ENCODE measurements at regions not wholly inside any gene's neighbourhood (a gene's known extent, or its start where the extent isn't known, plus 50 kb on each side); places are given as distances from the start of the nearest gene placed in this dataset.

GRCh38 chr14:36067428-36068187, 108.9 kb downstream of the PTCSC3 start:
- no TSS peak for BruUV-seq (replicated peaks)
- Histone ChIP-seq H4K20me1 (replicated peaks; ENCODE audit: control insufficient read depth, insufficient read depth, low read length) (no peaks in the 10 kb centered on the region; the same call in 1 of the 2 replicates), H2AFZ (ENCODE audit: low read depth, low read length) (no peak overlapping the region), H3K4me2 (ENCODE audit: insufficient read depth, low read length) (no peak overlapping the region), H3K4me3 (no peak overlapping the region), H3K9me1 (ENCODE audit: control insufficient read depth, insufficient read depth, low read length) (no peaks in the 10 kb centered on the region), H3K27me3 (ENCODE audit: control insufficient read depth in 2 of 2, insufficient read depth in 2 of 2, low read length in 2 of 2) (no peaks in the 10 kb centered on the region), H3K9ac (ENCODE audit: insufficient read depth in 1 of 2, low read depth in 2 of 2, low read length in 2 of 2) (no peak overlapping the region), H3K4me1 (replicated peaks in 1 of 2; ENCODE audit: control insufficient read depth in 2 of 2, insufficient read depth in 2 of 2, low read length in 2 of 2) (no peaks in the 10 kb centered on the region), H3K9me3 (replicated peaks; ENCODE audit: control insufficient read depth, insufficient read depth, low read depth, low read length) (no peaks in the 10 kb centered on the region), H3K27ac (ENCODE audit: extremely low read depth, low read depth, low read length) (no peak overlapping the region), H3K79me2 (ENCODE audit: control insufficient read depth, insufficient read depth, low read length) (no peaks in the 10 kb centered on the region), H3K36me3 (ENCODE audit: control insufficient read depth, insufficient read depth, low read length) (no peaks in the 10 kb centered on the region)
- FAIRE-seq: no peak
- 0% methylated on average over 3 of the region's 4 CpGs for WGBS (ENCODE audit: insufficient coverage, low coverage, missing lambda C conversion rate)
- POLR2A ChIA-PET: no interaction called here
- in situ Hi-C loops (cut with MboI) (no loop called here), intact Hi-C loops (cut with micrococcal nuclease) (loop anchor here (2.0 to 5.0 kb wide), 2 partner anchors 189 to 305 kb away; no protein-coding TSS in a partner anchor)
- ATAC-seq: no peak
- CTCF ChIA-PET (ENCODE audit: low intra/inter-chr PET ratio): no interaction called here
- TF ChIP-seq ZNF175 (CRISPR knock-in tag; IDR thresholded peaks at IDR 0.05; ENCODE audit: low read depth) (no peak), RFX1 (IDR thresholded peaks at IDR 0.05) (peak; percentile 51), NONO (IDR thresholded peaks at IDR 0.05; ENCODE audit: low read depth in 2 of 2, low read length in 1 of 2) (no peak), ZNF77 (CRISPR knock-in tag; IDR thresholded peaks at IDR 0.05) (no peak)
- DNase-seq (ENCODE audit: extremely low read depth in 1 of 4, low spot score in 3 of 4): no peak

- Histone ChIP-seq H3K9me3 (replicated peaks; ENCODE audit: control insufficient read depth, insufficient read depth, low read depth, low read length) (no peaks in the 10 kb centered on the region), H2AFZ (ENCODE audit: low read depth, low read length) (no peak overlapping the region), H3K9me1 (ENCODE audit: control insufficient read depth, insufficient read depth, low read length) (no peaks in the 10 kb centered on the region), H3K4me2 (ENCODE audit: insufficient read depth, low read length) (no peak overlapping the region), H3K79me2 (ENCODE audit: control insufficient read depth, insufficient read depth, low read length) (no peaks in the 10 kb centered on the region), H3K36me3 (ENCODE audit: control insufficient read depth, insufficient read depth, low read length) (no peaks in the 10 kb centered on the region), H3K9ac (ENCODE audit: insufficient read depth in 1 of 2, low read depth in 2 of 2, low read length in 2 of 2) (no peak overlapping the region), H3K4me1 (replicated peaks in 1 of 2; ENCODE audit: control insufficient read depth in 2 of 2, insufficient read depth in 2 of 2, low read length in 2 of 2) (no peaks in the 10 kb centered on the region), H3K27me3 (ENCODE audit: control insufficient read depth in 2 of 2, insufficient read depth in 2 of 2, low read length in 2 of 2) (no peaks in the 10 kb centered on the region), H4K20me1 (replicated peaks; ENCODE audit: control insufficient read depth, insufficient read depth, low read length) (no peaks in the 10 kb centered on the region; the same call in 1 of the 2 replicates), H3K4me3 (no peak overlapping the region), H3K27ac (ENCODE audit: extremely low read depth, low read depth, low read length) (no peak overlapping the region)
- ATAC-seq: no peak
- ChIA-PET POLR2A (interaction anchor here (1.0 kb wide), 1 partner anchor 447 kb away, joined by 3 read pairs; no protein-coding TSS in a partner anchor), CTCF (ENCODE audit: low intra/inter-chr PET ratio) (no interaction called here)
- no peak for DNase-seq (ENCODE audit: extremely low read depth in 1 of 4, low spot score in 3 of 4)
- BruUV-seq (replicated peaks): no TSS peak
- intact Hi-C loops (cut with micrococcal nuclease): loop anchor here (5.0 kb wide), 1 partner anchor 306 kb away; no protein-coding TSS in a partner anchor
- WGBS (ENCODE audit: insufficient coverage, low coverage, missing lambda C conversion rate): 0% methylated on average over 4 of the region's 4 CpGs
- in situ Hi-C loops (cut with MboI): no loop called here
- FAIRE-seq: no peak
- TF ChIP-seq ZBTB11 (CRISPR knock-in tag; IDR thresholded peaks at IDR 0.05) (no peak), PRMT5 (CRISPR knock-in tag; IDR thresholded peaks at IDR 0.05) (no peak), EHMT2 (IDR thresholded peaks at IDR 0.05) (no peak), LCOR (CRISPR knock-in tag; IDR thresholded peaks at IDR 0.05) (no peak), HMGXB4 (CRISPR knock-in tag; IDR thresholded peaks at IDR 0.05) (no peak), U2AF1 (optimal IDR thresholded peaks at IDR 0.05; ENCODE audit: low read depth, low read length) (no peak)
Measured at GRCh38 chr14:36066636-36067035, 109.9 kb downstream of the PTCSC3 start.

Measured in K562 (cell line).